GM18868 (cell line): ENCODE measurements at regions not wholly inside any gene's neighbourhood (a gene's known extent, or its start where the extent isn't known, plus 50 kb on each side); places are given as distances from the start of the nearest gene placed in this dataset.

Experiments
- ATAC-seq: cut with Tn5 transposase; IDR thresholded peaks from one replicate; pipeline ENCODE4 v1.9.1; 2021; ENCODE audit warnings: mild to moderate bottlenecking, moderate library complexity; ENCODE audit not compliant: unreplicated experiment

DNA sequence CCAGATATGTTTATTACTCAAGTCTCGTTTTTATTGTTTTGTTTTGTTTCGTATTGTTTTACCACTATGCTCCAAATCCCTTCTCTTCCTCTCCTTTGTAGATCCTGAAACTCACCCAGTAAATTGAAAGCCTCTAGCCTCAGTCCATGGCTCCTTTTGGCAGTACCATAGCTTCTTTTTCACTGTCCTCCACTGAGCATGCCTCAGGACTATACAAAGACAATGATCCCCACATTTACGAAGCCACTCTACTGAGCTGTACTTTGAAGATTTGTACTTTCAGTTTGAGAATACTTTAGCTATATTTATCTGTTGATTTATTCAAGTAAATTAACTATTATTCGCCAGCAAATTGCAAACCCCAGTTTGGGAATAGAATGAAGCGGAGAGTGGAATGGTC, 159.1 kb upstream of the SLITRK3 start:
- ATAC-seq: no peak

DNA sequence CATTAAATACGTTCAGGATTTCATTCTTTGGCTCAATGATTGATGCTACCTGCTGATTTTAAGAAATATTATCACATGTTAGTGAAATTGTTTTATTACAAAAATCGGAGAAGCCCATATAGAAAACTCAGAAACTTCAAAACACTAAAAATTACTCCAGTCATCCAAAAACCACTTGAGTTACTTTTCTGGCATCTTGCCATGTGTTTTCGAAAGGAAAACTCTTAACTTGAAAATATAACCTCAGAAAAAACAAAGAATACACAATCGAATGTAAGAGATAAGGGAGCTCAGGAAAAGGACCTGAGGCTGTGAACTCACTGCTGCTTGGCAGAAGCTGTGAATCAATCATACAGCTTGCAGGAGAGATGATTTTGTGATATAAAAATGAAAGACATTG, 151.3 kb upstream of the SLITRK3 start:
- ATAC-seq: no peak

DNA sequence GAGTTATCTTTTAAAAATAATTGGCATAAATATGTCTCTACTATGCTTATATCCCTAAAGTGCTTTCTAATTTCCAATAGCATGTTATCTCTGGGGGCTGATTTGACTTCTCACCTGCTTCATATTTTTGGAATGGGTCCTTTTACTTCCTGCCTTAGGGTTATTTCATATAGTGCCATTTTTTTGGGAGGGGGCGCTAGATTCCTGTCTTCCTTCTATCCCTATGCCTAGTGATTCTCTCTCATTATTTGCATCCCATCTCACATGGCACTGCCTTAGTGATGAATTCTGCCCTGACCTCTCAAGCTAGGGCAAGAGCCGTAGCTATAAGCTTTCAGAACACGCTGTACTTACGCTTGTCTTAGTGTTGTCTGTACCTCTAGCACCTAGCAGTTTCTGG, 150.3 kb upstream of the SLITRK3 start:
- ATAC-seq: no peak

DNA sequence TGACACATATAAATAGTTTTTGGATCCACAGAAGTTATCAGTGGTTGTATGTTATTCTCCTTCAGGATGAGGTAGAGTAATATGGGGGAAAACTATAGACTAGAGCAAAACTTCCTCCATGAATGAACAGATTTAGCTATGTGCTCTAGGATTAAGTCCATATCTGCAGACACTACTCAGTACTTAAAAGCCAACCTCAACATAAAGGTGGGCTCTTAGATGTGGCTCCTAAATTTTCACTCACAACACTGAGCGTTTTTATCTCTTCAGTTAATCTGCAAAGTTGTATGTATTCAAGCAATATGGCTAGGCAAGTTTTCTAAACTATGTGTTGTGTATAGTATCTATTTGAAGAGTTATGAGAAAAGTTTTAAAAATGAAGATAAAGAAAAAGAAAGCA, 147.0 kb upstream of the SLITRK3 start:
- no peak for ATAC-seq

DNA sequence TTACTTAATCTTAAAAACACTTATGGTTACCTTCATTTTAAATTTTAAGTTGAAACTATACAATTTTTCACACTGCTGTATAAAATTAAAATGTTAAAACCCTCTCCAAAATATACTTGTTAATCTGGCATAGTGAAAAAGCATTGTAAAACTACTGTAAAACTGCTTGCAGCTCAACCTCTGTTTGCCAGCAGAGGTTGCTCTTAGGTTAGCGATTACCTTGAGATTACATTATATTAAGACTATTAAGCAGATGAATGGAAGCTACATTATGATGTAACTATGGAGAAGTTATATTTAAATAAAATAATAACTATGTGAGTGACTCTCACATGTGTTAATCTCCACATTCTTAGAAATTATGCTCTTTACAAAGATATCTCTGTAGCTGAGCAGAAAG, 143.6 kb upstream of the SLITRK3 start:
- ATAC-seq: peak; percentile 63

DNA sequence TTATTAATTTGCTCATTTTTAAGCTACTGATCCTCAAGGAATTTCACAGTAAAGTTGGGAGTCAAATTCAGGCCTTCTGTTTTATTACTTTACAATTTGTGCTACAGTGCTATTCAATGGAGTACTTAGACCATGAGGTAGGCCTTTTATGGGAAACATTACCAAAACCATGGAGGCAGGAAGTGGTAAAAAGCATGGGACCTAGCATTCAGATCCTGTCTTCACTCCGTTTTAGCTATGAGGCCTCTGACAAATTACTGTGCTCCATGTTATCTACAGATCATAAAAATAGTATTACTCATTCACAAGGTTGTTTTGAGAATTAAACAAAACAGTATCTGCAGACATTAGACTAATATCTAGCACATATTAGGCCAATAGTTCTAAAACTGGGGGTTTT, 140.6 kb upstream of the SLITRK3 start:
- ATAC-seq: no peak
